K562 (cell line): ENCODE measurements at regions not wholly inside any gene's neighbourhood (a gene's known extent, or its start where the extent isn't known, plus 50 kb on each side); places are given as distances from the start of the nearest gene placed in this dataset.

ENCODE experiments used
- KDM1A ChIP-seq, 2 experiments: fragments of 450-650 bp; IDR thresholded peaks; 2 replicates each; pipeline ENCODE4 v1.6.1; 2016; ENCODE audit warnings: mild to moderate bottlenecking in 2 of 2
- NCOR1 ChIP-seq: fragments of 450-650 bp; IDR thresholded peaks from 2 replicates; pipeline ENCODE4 v1.6.1; 2016; ENCODE audit warnings: mild to moderate bottlenecking, moderate library complexity
- NFIC ChIP-seq: fragments of 450-650 bp; IDR thresholded peaks from 2 replicates; pipeline ENCODE4 v1.6.1; 2017; ENCODE audit warnings: mild to moderate bottlenecking, inconsistent platforms
- NRF1 ChIP-seq, 2 experiments: fragments of 450-650 bp; IDR thresholded peaks in 1 of 2; conservative IDR thresholded peaks in 1 of 2; 2 replicates each; pipeline ENCODE4 v1.6.1; 2014; ENCODE audit warnings: mild to moderate bottlenecking in 2 of 2
- RERE ChIP-seq: sonication (generic); formaldehyde crosslinking; IDR thresholded peaks from 2 replicates; pipeline ENCODE4 v1.8.0; 2023; ENCODE audit warnings: missing genetic modification reagents, mild to moderate bottlenecking, borderline replicate concordance
- RFX1 ChIP-seq: fragments of 450-650 bp; IDR thresholded peaks from 2 replicates; pipeline ENCODE4 v1.6.1; 2016; ENCODE audit warnings: mild to moderate bottlenecking, moderate library complexity
- TAF15 ChIP-seq: fragments of 200-400 bp; formaldehyde crosslinking; IDR thresholded peaks from 2 replicates; pipeline ENCODE4 v1.6.1; 2017; ENCODE audit warnings: mild to moderate bottlenecking, low read depth, low read length, moderate library complexity
- TAL1 ChIP-seq: fragments of 450-650 bp; IDR thresholded peaks from 2 replicates; pipeline ENCODE4 v1.6.1; 2016; ENCODE audit warnings: mild to moderate bottlenecking
- ZNF239 ChIP-seq: fragments of 250-450 bp; sonication (Bioruptor Pico); IDR thresholded peaks from 2 replicates; pipeline ENCODE4 v1.4.0; 2020; ENCODE audit warnings: mild to moderate bottlenecking
- TF ChIP-seq, protein P1 (sequence below), 3 experiments: IDR thresholded peaks in 2 of 3; conservative IDR thresholded peaks in 1 of 3; 2 replicates each; pipeline ENCODE4 v1.5.1; 2011 to 2012; ENCODE audit warnings: low read length in 3 of 3, mild to moderate bottlenecking in 3 of 3, control low read depth in 2 of 3, improper control_type of control experiment in 1 of 3, inconsistent platforms in 1 of 3, low read depth in 1 of 3, mixed read lengths in 1 of 3, moderate library complexity in 1 of 3; ENCODE audit not compliant: insufficient read depth in 2 of 3
- TF ChIP-seq, protein P2 (sequence below): fragments of 200-600 bp; sonication (generic); IDR thresholded peaks from one replicate; pipeline ENCODE4 v1.6.1; 2012; ENCODE audit warnings: mild to moderate bottlenecking, low read depth, low read length, inconsistent platforms

GRCh38 chr18:59834267-59834666, 65.5 kb upstream of the PMAIP1 start:
- TF ChIP-seq, protein P1, sequence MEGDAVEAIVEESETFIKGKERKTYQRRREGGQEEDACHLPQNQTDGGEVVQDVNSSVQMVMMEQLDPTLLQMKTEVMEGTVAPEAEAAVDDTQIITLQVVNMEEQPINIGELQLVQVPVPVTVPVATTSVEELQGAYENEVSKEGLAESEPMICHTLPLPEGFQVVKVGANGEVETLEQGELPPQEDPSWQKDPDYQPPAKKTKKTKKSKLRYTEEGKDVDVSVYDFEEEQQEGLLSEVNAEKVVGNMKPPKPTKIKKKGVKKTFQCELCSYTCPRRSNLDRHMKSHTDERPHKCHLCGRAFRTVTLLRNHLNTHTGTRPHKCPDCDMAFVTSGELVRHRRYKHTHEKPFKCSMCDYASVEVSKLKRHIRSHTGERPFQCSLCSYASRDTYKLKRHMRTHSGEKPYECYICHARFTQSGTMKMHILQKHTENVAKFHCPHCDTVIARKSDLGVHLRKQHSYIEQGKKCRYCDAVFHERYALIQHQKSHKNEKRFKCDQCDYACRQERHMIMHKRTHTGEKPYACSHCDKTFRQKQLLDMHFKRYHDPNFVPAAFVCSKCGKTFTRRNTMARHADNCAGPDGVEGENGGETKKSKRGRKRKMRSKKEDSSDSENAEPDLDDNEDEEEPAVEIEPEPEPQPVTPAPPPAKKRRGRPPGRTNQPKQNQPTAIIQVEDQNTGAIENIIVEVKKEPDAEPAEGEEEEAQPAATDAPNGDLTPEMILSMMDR (IDR thresholded peaks at IDR 0.05 in 2 of 3, conservative IDR thresholded peaks at IDR 0.05 in 1 of 3; ENCODE audit: insufficient read depth in 2 of 3, low read depth in 1 of 3, low read length in 3 of 3): no peak
- TF ChIP-seq RFX1: no peak
- no peak for TF ChIP-seq TAL1
- no peak for TF ChIP-seq KDM1A (IDR thresholded peaks at IDR 0.05)
- no peak for TF ChIP-seq TAF15
- TF ChIP-seq ZNF239: no peak
- no peak for TF ChIP-seq NCOR1
- no peak for TF ChIP-seq RERE
- no peak for TF ChIP-seq NFIC
- TF ChIP-seq, protein P2, sequence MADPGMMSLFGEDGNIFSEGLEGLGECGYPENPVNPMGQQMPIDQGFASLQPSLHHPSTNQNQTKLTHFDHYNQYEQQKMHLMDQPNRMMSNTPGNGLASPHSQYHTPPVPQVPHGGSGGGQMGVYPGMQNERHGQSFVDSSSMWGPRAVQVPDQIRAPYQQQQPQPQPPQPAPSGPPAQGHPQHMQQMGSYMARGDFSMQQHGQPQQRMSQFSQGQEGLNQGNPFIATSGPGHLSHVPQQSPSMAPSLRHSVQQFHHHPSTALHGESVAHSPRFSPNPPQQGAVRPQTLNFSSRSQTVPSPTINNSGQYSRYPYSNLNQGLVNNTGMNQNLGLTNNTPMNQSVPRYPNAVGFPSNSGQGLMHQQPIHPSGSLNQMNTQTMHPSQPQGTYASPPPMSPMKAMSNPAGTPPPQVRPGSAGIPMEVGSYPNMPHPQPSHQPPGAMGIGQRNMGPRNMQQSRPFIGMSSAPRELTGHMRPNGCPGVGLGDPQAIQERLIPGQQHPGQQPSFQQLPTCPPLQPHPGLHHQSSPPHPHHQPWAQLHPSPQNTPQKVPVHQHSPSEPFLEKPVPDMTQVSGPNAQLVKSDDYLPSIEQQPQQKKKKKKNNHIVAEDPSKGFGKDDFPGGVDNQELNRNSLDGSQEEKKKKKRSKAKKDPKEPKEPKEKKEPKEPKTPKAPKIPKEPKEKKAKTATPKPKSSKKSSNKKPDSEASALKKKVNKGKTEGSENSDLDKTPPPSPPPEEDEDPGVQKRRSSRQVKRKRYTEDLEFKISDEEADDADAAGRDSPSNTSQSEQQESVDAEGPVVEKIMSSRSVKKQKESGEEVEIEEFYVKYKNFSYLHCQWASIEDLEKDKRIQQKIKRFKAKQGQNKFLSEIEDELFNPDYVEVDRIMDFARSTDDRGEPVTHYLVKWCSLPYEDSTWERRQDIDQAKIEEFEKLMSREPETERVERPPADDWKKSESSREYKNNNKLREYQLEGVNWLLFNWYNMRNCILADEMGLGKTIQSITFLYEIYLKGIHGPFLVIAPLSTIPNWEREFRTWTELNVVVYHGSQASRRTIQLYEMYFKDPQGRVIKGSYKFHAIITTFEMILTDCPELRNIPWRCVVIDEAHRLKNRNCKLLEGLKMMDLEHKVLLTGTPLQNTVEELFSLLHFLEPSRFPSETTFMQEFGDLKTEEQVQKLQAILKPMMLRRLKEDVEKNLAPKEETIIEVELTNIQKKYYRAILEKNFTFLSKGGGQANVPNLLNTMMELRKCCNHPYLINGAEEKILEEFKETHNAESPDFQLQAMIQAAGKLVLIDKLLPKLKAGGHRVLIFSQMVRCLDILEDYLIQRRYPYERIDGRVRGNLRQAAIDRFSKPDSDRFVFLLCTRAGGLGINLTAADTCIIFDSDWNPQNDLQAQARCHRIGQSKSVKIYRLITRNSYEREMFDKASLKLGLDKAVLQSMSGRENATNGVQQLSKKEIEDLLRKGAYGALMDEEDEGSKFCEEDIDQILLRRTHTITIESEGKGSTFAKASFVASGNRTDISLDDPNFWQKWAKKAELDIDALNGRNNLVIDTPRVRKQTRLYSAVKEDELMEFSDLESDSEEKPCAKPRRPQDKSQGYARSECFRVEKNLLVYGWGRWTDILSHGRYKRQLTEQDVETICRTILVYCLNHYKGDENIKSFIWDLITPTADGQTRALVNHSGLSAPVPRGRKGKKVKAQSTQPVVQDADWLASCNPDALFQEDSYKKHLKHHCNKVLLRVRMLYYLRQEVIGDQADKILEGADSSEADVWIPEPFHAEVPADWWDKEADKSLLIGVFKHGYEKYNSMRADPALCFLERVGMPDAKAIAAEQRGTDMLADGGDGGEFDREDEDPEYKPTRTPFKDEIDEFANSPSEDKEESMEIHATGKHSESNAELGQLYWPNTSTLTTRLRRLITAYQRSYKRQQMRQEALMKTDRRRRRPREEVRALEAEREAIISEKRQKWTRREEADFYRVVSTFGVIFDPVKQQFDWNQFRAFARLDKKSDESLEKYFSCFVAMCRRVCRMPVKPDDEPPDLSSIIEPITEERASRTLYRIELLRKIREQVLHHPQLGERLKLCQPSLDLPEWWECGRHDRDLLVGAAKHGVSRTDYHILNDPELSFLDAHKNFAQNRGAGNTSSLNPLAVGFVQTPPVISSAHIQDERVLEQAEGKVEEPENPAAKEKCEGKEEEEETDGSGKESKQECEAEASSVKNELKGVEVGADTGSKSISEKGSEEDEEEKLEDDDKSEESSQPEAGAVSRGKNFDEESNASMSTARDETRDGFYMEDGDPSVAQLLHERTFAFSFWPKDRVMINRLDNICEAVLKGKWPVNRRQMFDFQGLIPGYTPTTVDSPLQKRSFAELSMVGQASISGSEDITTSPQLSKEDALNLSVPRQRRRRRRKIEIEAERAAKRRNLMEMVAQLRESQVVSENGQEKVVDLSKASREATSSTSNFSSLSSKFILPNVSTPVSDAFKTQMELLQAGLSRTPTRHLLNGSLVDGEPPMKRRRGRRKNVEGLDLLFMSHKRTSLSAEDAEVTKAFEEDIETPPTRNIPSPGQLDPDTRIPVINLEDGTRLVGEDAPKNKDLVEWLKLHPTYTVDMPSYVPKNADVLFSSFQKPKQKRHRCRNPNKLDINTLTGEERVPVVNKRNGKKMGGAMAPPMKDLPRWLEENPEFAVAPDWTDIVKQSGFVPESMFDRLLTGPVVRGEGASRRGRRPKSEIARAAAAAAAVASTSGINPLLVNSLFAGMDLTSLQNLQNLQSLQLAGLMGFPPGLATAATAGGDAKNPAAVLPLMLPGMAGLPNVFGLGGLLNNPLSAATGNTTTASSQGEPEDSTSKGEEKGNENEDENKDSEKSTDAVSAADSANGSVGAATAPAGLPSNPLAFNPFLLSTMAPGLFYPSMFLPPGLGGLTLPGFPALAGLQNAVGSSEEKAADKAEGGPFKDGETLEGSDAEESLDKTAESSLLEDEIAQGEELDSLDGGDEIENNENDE: no peak
- TF ChIP-seq NRF1 (conservative IDR thresholded peaks at IDR 0.05 in 1 of 2, IDR thresholded peaks at IDR 0.05 in 1 of 2): no peak
